ENCODE measurements at regions not wholly inside any gene's neighbourhood (a gene's known extent, or its start where the extent isn't known, plus 50 kb on each side); places are given as distances from the start of the nearest gene placed in this dataset.

DNA sequence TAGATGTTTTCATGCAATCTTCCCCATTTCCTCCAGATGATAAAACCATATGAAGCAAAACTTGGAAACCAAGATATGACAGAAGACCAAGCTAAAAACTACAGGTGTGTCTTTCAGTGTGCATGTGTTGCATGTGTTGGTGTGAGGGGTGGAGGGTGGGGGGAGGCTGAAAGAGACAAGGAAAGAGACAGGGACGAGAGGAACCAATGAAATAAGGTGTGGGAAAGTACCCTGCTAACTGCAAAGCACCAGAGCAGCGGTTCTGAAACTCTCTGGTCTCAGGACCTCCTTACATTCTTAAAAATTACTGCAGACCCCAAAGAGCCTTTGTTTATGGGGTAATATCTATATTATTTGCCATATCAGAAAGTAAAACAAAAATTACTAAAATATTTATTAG lies 87.4 kb upstream of the HIVEP3 start:
- no peak overlapping the region for H3K9ac ChIP-seq (ENCODE audit: control insufficient read depth, insufficient read depth, low read length)
- BruUV-seq (replicated peaks), result no TSS peak
- ChIA-PET POLR2A (interaction anchor here (1.1 to 1.4 kb wide), 2 partner anchors 12 to 49 kb away, joined by 5 to 6 read pairs; no protein-coding TSS in a partner anchor), RAD21 (ENCODE audit: unreplicated experiment) (interaction anchor here (1.1 to 1.5 kb wide), 2 partner anchors 28 to 48 kb away, joined by 3 read pairs; no protein-coding TSS in a partner anchor), CTCF (interaction anchor here (1.6 kb wide), 1 partner anchor 29 kb away, joined by 4 read pairs; no protein-coding TSS in a partner anchor), SMC1A (ENCODE audit: uncharacterized antibody, unreplicated experiment) (interaction anchor here (0.7 to 2.6 kb wide), 7 partner anchors 9 to 56 kb away, joined by 3 to 11 read pairs (median 4); no protein-coding TSS in a partner anchor)
- DNase-seq (ENCODE audit: low read depth, low spot score), result no peak
- no peak overlapping the region for H2AFZ ChIP-seq (ENCODE audit: control insufficient read depth, low read depth, low read length)
- intact Hi-C loops (cut with micrococcal nuclease; ENCODE audit: unreplicated experiment), result loop anchor here (5.0 kb wide), 1 partner anchor 49 kb away; no protein-coding TSS in a partner anchor
- TF ChIP-seq IKZF2 (IDR thresholded peaks at IDR 0.05) (0 out of 4 replicates have a peak, but pooled peaks of 1 of the 2 experiments have one; percentile 13), MXI1 (IDR thresholded peaks at IDR 0.05; ENCODE audit: low read depth, low read length) (0 out of 2 replicates have a peak, but pooled peaks have one; percentile 1), RUNX3 (IDR thresholded peaks at IDR 0.05; ENCODE audit: low read length) (0 out of 2 replicates have a peak, but pooled peaks have one; percentile 12), ZNF217 (IDR thresholded peaks at IDR 0.05) (no peak)
- TF ChIP-seq, protein P1, sequence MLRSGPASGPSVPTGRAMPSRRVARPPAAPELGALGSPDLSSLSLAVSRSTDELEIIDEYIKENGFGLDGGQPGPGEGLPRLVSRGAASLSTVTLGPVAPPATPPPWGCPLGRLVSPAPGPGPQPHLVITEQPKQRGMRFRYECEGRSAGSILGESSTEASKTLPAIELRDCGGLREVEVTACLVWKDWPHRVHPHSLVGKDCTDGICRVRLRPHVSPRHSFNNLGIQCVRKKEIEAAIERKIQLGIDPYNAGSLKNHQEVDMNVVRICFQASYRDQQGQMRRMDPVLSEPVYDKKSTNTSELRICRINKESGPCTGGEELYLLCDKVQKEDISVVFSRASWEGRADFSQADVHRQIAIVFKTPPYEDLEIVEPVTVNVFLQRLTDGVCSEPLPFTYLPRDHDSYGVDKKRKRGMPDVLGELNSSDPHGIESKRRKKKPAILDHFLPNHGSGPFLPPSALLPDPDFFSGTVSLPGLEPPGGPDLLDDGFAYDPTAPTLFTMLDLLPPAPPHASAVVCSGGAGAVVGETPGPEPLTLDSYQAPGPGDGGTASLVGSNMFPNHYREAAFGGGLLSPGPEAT (IDR thresholded peaks at IDR 0.05; ENCODE audit: low read depth), result 0 out of 2 replicates have a peak, but pooled peaks have one; percentile 26
- peak; percentile 81 for ATAC-seq
- peaks cover 34% of the 10 kb centered on the region for H3K4me1 ChIP-seq (ENCODE audit: control insufficient read depth, insufficient read depth, low read length)
- H3K9me3 ChIP-seq (replicated peaks; ENCODE audit: control insufficient read depth, insufficient read depth, low read length), result no peaks in the 10 kb centered on the region
- no peak overlapping the region for H3K4me3 ChIP-seq
- FAIRE-seq, result no peak
- H4K20me1 ChIP-seq (ENCODE audit: control insufficient read depth, insufficient read depth), result no peaks in the 10 kb centered on the region
- in situ Hi-C loops (cut with MboI), result no loop called here
- peak overlapping the region; percentile 79; the same call in 1 of the 2 replicates for H3K27ac ChIP-seq (ENCODE audit: control insufficient read depth, insufficient read depth)
- peak overlapping the region; percentile 59 for H3K4me2 ChIP-seq (ENCODE audit: control insufficient read depth, insufficient read depth)
- no peaks in the 10 kb centered on the region for H3K27me3 ChIP-seq (replicated peaks in 1 of 2; ENCODE audit: control insufficient read depth in 2 of 2, insufficient read depth in 2 of 2, low read length in 1 of 2)
- 0% methylated on average over 2 of the region's 2 CpGs for WGBS (ENCODE audit: insufficient coverage, insufficient replicate concordance, low lambda C conversion rate, missing lambda C conversion rate)
- H3K36me3 ChIP-seq (ENCODE audit: control insufficient read depth in 2 of 2, insufficient read depth in 2 of 2, low read length in 1 of 2), result no peaks in the 10 kb centered on the region
- H3K79me2 ChIP-seq (ENCODE audit: control insufficient read depth, insufficient read depth, low read length), result peaks cover 1% of the 10 kb centered on the region; the same call in 1 of the 2 replicates

Measured in GM12878 (cell line).